ENCODE measurements at regions not wholly inside any gene's neighbourhood (a gene's known extent, or its start where the extent isn't known, plus 50 kb on each side); places are given as distances from the start of the nearest gene placed in this dataset.
"Not testable (repeated sequence)": the region's sequence is repeated elsewhere in the genome, so short reads cannot be mapped to it uniquely, and the experiment has no call there.

DNA sequence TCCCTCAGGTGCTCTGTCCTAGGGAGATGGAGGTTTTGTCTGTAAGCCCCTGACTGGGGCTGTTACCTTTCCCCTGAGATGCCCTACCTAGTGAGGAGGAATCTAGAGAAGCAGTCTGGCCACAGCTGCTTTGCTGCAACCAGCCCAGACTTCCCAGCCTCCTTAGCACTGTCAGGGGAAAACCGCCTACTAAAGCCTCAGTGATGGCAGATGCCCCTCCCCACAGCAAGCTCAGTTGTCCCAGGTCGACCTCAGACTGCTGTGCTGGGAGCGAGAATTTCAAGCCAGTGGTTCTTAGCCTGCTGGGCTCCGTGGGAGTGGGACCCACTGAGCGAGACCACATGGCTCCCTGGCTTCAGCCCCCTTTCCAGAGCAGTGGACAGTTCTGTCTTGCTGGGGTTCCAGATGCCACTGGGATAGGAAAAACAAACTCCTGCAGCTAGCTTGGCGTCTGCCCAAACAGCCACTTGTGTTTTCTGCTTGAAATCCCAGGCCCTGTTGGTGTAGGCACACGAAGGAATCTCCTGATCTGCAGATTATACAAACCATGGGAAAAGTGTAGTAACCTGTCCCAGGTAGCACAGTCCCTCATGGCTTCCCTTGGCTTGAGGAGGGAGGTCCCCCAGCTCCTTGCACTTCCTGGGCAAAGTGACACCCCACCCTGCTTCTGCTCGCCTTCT lies 146.4 kb upstream of the PROKR2 start:
- ATAC-seq, result no peak
- DNase-seq, result no peak
- intact Hi-C loops (cut with DNase I), result no loop called here

DNA sequence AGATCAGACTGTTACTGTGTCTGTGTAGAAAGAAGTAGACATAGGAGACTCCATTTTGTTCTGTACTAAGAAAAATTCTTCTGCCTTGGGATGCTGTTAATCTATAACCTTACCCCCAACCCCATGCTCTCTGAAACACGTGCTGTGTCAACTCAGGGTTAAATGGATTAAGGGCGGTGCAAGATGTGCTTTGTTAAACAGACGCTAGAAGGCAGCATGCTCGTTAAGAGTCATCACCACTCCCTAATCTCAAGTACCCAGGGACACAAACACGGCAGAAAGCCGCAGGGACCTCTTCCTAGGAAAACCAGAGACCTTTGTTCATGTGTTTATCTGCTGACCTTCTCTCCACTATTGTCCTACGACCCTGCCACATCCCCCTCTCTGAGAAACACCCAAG lies 137.0 kb upstream of the PROKR2 start:
- ATAC-seq; intact Hi-C loops (cut with DNase I); DNase-seq: not testable (repeated sequence)

DNA sequence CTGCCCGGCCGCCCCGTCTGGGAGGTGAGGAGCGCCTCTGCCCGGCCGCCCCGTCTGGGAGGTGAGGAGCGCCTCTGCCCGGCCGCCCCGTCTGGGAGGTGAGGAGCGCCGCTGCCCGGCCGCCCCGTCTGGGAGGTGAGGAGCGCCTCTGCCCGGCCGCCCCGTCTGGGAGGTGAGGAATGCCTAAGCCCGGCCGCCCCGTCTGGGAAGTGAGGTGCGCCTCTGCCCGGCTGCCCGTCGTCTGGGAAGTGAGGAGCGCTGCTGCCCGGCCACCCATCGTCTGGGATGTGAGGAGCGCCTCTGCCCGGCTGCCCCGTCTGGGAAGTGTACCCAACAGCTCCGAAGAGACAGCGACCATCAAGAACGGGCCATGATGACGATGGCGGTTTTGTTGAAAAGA lies 136.6 kb upstream of the PROKR2 start:
- ATAC-seq; DNase-seq; intact Hi-C loops (cut with DNase I): not testable (repeated sequence)

DNA sequence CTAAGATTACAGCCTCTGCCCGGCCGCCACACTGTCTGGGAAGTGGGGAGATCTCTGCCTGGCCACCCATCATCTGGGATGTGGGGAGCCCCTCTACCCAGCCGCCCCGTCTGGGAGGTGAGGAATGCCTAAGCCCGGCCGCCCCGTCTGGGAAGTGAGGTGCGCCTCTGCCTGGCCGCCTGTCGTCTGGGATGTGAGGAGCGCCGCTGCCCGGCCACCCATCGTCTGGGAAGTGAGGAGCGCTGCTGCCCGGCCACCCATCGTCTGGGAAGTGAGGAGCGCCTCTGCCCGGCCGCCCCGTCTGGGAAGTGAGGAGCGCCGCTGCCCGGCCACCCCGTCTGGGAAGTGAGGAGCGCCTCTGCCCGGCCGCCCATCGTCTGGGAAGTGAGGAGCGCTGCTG lies 135.9 kb upstream of the PROKR2 start:
- ATAC-seq; intact Hi-C loops (cut with DNase I); DNase-seq: not testable (repeated sequence)

DNA sequence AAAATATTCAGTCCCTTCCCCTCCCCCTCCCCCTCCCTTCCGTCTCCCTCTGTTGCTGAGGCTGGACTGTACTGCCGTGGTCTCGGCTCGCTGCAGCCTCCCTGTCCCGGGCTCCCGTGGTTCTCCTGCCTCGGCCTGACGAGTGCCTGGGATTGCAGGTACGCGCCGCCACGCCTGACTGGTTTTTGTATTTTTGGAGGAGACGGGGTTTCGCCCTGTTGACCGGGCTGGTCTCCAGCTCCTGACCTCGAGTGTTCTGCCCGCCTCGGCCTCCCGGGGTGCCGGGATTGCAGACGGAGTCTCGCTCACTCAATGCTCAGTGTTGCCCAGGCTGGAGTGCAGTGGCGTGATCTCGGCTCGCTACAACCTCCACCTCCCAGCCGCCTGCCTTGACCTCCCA lies 135.5 kb upstream of the PROKR2 start:
- ATAC-seq; intact Hi-C loops (cut with DNase I); DNase-seq: not testable (repeated sequence)

DNA sequence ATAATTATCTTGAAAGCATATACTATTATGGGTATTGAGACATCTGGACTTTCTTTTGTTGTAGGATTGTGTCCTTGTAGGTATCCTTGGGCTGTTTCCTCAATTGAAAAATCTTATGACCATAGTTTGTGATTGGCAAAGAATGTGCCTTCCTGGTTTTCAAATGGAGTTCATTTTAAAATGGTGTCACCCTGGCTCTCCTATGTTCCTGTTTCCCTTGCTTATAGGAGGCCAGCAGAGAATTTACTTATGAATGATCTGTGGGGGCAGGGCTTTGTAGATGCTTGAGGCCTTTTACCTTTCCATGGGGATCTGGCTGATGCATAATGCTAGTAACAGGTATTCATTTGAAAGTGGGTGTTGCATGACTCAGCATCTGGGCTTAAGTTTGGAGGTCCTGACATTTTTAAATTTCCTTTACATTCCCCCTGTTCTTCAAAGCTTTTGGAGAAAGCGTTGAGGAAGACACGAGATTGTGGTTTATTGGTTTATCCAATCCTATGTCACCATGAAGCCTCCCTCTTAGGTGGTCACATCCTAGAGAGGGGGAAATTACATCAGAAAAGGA lies 135.0 kb upstream of the PROKR2 start:
- no peak for DNase-seq
- no peak for ATAC-seq
- intact Hi-C loops (cut with DNase I), result no loop called here

DNA sequence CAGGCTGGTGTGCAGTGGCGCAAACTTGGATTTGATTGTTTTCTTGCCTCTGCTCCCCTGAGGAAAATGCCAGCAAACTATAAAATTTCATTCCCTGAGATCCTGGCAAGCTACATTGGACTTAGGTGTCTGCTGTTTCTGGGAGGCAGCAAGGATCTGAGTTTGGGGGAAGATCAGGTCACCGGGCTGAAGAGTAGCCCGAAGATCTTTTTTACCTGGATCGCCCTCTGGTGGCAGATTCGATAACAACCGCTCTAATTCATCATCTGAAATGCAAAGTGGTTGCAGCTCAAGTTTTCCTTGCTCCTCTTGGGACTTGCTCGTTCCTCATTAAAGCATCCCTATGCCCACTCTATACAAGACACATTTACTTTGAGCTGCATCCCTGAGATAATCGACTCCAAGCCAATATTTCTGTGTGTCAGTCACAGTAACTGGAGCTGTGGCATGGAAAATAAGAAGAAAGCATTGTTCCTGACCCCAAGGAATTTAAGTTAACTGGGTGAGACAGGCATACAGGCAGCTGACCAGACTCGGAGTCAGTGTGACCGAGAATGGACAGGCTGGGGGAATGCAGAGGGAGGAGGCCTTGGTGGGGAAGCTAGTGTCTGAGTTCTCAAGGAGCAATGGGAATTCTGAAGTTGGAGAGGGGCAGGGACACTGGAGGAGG lies 131.8 kb upstream of the PROKR2 start:
- no peak for ATAC-seq
- intact Hi-C loops (cut with DNase I), result loop anchor here in 1 of 2 donors (10.0 kb wide), 1 partner anchor 224 kb away; no protein-coding TSS in a partner anchor
- DNase-seq, result no peak

DNA sequence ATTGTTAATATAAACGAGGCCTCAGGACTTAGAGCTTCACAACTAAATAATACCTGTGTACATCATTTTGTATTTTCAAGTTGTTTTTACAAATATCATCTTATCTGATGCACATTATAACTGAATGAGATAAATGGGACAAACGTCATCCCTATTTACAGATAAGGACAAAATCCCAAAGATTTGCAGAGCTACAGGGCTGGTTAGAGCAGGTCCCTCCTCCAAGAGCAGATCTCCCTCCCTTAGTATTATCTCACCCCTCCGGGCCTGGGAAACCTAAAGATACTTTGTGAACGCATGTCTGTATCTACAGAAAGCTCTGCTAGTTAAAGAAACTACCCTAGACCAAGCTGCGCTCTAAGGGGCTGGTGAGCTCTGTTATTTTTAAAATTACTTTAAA lies 130.4 kb upstream of the PROKR2 start:
- DNase-seq, result no peak
- intact Hi-C loops (cut with DNase I), result loop anchor here in 1 of 2 donors (10.0 kb wide), 1 partner anchor 222 kb away; no protein-coding TSS in a partner anchor
- ATAC-seq, result no peak

DNA sequence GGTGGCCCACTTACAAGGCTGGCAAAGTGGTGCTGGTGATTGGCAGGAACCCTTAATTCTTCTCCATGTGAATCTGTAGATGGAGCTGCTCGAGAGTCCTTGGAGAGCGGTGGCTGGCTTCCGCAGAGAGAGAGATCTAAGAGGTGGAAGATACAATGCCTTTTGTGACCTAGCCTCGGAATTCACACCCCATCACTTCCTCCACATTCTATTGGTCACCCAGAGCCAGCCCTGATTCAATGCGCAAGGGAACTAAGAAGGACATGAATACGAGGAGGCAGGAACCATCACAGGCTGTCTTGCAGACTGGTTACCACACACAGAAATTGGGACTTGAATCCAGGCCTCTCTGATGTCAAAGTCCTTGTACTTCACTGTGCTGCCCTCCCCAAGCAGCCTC lies 128.9 kb upstream of the PROKR2 start:
- intact Hi-C loops (cut with DNase I), result loop anchor here in 1 of 2 donors (10.0 kb wide), 1 partner anchor 221 kb away; no protein-coding TSS in a partner anchor
- ATAC-seq (no peak), DNase-seq (no peak)

DNA sequence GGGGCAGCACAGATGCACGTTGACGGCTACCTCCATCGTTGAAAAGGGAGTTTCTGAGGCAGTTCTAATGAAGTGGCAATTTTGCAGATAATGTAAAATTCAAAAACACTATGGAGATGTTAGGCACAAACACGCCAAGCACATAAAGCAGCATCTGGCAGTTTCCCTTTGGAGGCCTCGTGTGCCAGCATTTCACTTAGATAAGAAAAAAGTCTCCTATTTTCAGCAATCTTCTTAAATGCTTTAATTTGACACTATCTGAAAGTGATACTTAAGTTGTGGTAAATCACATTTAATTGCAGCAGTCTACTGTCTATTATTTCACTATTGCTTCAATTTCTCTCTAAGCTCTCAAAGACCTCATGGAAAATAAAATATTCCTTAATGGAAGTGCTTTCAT lies 125.3 kb upstream of the PROKR2 start:
- intact Hi-C loops (cut with DNase I), result loop anchor here in 1 of 2 donors (10.0 kb wide), 1 partner anchor 217 kb away; no protein-coding TSS in a partner anchor
- DNase-seq, result no peak

DNA sequence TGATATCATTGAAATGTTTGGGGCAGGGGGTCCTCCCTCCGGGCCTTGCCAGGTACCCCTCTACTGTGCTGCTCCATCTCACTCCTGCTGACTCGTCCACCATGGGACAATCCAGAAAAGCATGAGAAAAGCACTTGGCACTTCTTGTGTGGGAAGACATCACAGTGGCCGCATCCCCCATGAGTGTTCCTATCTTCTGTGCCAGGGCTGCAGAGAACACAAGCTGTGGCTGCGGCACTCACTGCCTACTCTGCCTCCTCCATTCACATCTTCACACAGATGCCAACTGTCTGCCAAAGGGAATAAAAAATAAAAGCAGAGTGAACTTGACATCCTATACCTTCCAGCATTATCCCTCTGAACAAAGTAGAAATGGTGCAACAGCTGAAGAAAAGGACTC lies 117.4 kb upstream of the PROKR2 start:
- no peak for DNase-seq
- intact Hi-C loops (cut with DNase I), result no loop called here
- ATAC-seq, result no peak

More for the DNA sequence above, 125.3 kb upstream of the PROKR2 start:
- no peak for ATAC-seq

DNA sequence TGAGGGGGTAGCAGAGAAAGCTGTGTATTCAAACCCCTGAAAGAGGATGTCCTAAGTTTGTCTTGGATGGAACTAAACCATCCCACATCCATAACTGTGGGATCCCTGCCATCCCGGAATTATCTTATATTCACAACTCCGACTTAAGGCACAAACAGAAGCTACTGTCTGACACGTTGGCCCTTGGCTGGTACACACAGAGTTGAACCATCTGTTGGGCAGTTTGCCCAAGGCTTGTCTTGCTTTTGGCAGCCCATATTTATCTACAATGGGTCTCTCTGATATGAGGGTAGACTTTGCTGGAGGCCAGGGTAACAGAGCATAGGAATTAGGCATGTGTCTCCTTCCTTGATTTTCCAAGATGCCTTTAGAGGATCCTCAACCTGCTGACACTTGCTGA lies 116.6 kb upstream of the PROKR2 start:
- intact Hi-C loops (cut with DNase I), result no loop called here

DNA sequence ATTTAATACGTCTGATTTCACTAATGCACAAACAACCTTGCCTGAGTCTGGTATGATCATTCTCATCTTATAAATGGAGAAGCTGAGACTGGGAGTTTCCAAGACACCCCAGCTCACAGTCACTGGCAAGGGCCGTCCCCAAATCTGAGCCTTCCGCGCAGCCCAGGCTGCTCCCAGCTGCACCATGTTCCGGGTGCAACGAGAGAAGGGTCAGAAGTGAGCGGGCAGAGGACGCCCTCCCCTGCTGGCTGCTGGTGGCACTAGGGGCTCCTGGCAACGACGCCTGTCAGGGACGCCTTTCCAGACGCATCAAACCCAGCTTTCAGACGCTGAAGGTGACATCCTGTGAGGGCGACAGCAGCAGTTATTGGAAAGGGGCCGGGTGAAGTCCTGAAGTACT lies 115.3 kb upstream of the PROKR2 start:
- intact Hi-C loops (cut with DNase I), result no loop called here
- DNase-seq, result no peak
- ATAC-seq, result no peak

More for the DNA sequence above, 116.6 kb upstream of the PROKR2 start:
- ATAC-seq (no peak), DNase-seq (no peak)

DNA sequence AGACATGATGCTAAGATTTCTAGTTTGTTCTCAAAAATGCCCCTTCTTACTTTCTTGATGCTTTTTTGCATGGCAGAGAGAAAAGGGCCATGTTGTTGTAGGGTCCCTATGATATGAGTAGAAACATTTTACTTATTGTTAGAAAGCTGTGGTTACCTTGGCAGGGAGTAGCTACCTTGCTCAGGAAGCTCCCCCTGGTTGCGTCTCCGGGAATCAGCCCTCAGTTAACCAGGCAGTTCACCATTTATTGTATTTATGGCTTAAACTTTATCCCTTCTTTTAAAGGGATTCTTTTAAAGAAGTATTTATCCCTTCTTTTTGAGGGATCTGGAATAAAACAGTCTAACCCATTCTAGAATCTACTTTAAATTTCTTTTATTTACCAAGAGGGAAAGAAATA lies 113.9 kb upstream of the PROKR2 start:
- ATAC-seq (no peak), DNase-seq (no peak)
- intact Hi-C loops (cut with DNase I), result no loop called here

DNA sequence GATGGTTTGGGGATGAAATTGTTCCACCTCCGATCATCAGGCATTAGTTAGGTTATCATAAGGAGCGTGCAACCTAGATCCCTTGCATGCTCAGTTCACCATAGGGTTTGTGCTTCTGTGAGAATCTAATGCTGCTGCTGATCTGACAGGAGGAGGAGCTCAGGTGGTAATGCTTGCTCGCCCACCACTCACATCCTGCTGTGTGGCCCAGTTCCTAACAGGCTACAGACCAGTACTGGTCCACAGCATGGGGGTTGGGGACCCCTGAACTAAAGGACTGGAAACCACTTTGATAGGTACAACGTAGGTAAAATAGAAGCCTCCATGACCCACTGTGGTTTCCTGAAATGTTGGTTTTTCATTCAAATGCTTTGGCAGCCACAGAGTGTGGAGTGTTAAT lies 109.3 kb upstream of the PROKR2 start:
- ATAC-seq (no peak), DNase-seq (no peak)
- intact Hi-C loops (cut with DNase I), result no loop called here

DNA sequence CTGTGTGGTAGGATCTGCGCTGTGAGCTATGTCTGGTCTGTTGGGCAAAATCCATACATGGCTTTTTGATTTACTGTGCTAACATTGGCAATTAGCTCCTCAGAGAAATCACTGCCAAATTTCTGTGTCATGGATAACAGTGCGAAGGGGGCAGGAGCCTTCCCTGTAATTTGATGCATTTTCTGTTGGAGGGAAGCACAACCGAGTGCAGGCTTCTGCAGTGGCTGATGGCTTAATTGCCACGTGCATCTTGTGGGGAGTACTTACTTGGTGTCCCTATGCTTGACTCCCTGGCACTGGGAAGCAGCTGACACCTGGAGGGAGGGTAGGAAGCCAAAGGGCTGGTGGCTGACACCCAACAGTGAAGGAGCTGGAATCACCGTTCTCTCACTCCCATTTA lies 99.3 kb upstream of the PROKR2 start:
- intact Hi-C loops (cut with DNase I), result no loop called here
- ATAC-seq, result no peak

DNA sequence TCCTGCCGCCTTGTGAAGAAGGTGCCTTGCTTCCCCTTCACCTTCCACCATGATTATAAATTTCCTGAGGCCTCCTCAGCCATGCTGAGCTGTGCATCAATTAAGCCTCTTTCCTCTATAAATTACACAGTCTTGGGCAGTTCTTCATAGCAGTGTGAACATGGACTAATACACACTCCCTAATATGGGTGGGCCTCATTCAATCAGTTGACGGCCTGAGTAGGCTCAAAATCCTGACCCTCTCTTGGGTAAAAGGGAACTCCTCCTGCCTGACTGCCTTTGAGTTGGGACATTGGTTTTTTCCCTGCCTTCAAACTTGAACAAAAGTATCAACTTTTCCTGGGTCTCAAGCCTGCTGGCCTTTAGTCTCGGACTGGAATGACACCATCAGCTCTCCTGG lies 96.6 kb upstream of the PROKR2 start:
- ATAC-seq, result no peak
- intact Hi-C loops (cut with DNase I), result no loop called here

More for the DNA sequence above, 99.3 kb upstream of the PROKR2 start:
- no peak for DNase-seq

DNA sequence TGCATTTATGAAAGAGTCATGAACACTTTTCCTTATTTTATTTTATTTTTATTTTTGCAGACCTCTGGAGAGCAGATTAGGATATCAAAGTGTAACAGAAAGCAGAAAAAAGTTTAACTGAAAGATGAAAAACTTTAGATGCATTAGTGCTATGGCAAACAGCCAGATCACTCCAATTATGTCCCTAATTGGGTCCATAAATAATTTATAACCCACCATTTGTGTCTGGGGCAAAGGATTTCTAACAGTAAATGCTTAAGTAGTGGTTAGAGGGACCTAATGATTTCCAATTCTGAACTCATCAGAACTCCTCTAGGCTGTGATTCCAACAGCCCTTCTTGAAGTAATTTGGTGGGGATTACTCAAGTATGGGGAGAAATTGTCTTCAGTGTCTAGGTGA lies 93.7 kb upstream of the PROKR2 start:
- no peak for DNase-seq
- intact Hi-C loops (cut with DNase I), result no loop called here
- ATAC-seq, result no peak

More for the DNA sequence above, 96.6 kb upstream of the PROKR2 start:
- no peak for DNase-seq

DNA sequence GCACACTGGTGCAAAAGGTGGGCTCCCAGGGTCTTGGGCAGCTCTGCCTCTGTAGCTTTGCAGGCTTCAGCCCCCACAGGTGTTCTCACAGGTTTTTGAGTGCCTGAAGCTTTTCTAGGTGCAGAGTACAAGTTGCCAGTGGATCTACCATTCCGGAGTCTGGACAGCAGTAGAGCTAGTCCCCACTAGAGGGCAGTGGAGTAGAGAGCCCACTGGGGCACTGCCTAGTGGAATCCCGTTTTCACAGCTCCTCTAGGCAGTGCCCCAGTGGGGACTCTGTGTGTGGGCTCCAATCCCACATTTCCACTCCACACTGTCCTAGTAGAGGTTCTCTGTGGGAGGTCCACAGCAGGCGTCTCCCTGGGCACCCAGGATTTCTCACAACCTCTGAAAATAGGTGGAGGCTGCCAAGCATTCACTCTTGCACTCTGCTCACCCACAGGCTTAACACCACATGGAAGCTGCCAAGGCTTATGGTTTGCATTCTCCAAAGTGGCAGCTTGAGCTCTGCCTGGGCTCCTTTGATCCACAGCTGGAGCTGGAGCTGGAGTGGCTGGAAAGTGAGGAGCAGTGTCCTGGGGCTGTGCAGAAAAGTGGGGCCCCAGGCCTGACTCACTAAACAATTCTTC lies 86.3 kb upstream of the PROKR2 start:
- DNase-seq (no peak), ATAC-seq (no peak)
- intact Hi-C loops (cut with DNase I), result no loop called here

Measured in left cardiac atrium (tissue), 4 donors.